ENCODE measurements at regions not wholly inside any gene's neighbourhood (a gene's known extent, or its start where the extent isn't known, plus 50 kb on each side); places are given as distances from the start of the nearest gene placed in this dataset.

GRCh38 chr4:13084210-13084609 is 399.9 kb downstream of the RAB28 start:
- TF ChIP-seq CTCF (IDR thresholded peaks at IDR 0.05; ENCODE audit: low read depth, low read length) (no peak), EZH2phosphoT487 (IDR thresholded peaks at IDR 0.05; ENCODE audit: low read depth) (no peak)
